Right renal cortex interstitium (tissue), 3 donors: ENCODE measurements at regions not wholly inside any gene's neighbourhood (a gene's known extent, or its start where the extent isn't known, plus 50 kb on each side); places are given as distances from the start of the nearest gene placed in this dataset.

Experiments used
- DNase-seq, 3 donors: peaks; one replicate each; pipeline ENCODE4 v3.0.0-alpha.2; 2013; ENCODE audit warnings: low read depth in 3 of 3, low spot score in 2 of 3

DNA sequence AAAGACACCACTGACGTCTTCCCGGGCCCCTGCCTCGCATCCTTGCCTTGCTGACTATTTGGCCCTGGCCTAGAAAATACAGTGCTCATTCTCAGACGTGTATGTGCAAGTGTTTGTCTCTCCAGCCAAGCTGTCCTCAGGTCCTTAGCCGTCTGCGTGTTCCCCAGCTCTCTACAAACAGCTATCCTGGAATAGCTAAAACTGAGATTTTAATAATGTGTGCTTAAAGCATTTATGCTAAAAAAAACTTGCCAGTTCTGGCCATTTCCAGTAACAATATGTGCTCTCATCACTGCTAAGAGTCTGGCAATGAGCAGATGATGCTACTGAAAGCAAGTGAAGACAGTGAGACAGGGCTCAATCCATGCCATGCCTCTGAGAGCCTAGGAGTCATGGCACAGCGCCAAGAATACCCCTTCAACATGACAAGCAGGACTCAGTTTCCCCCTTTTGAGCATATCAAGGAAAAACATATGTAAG is 55.7 kb downstream of the IRF2BP2 start:
- no peak for DNase-seq

- no peak for DNase-seq
These were observed 56.5 kb downstream of the IRF2BP2 start for GRCh38 chr1:234553240-234554188.

- DNase-seq: no peak
These were observed 59.0 kb downstream of the IRF2BP2 start for GRCh38 chr1:234551032-234551378.

DNA sequence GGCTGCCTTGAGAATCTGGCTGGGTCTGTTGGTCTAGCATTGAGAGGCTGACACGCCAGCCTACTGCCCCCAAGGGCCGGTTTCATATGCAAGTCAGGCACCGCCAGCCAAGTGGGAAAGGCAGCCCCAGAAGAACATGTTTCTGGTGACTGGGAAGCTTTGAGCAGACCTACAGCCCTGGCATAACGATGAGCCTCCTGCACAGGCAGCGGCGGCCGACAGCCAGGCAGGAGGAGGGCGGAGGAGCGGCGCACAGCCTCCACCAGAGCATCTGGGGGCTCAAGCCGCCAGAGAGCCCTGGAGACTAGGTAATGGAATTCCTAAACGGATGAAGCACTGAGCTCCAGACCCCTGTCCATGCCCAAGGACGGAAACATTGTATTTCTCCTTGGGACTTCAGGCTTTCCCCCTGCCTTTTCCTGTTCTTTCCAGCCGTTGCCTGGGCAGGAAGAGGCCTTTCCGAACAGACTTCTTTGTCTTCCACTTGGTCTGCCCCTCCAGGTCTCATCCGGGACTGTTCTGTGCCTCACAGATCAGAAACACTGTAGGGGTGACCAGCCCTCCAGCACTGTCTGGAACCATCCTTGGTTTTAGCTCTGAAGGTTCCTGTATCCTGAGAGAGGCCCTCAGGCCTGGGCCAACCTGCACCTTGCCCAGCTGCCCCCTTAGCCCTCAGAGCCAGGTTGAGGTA is 59.5 kb downstream of the IRF2BP2 start:
- DNase-seq: no peak

DNA sequence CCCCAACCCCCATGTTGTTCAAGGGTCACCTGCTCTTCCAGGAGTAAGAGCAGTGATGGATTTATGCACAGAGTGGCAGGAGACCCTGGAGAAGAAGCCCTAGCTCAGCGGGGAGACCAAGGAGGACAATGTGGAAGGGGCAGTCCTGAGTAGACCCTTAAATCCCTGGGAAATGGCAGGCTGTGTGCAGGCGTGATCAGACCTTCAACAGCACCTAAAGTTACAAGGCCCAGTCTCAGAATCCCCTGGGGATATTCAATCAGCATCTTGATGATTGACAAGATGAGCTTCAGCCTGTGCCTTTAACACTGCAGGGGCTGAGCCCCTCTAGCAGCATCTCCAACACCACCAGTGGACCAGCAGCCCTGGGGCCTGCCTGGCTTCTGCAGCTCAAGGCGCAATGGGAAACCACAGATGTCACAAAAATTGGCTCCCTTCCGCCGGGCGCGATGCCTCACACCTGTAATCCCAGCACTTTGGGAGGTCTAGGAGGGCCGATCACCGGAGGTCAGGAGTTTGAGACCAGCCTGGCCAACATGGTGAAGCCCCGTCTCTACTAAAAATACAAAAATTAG is 60.4 kb downstream of the IRF2BP2 start:
- no peak for DNase-seq

GRCh38 chr1:234546890-234547788 is 62.8 kb downstream of the IRF2BP2 start:
- DNase-seq: no peak

- no peak for DNase-seq
These were observed 63.6 kb downstream of the IRF2BP2 start for GRCh38 chr1:234546387-234546704.

- no peak for DNase-seq
These were observed 64.2 kb downstream of the IRF2BP2 start for GRCh38 chr1:234545517-234546386.

- peak in 2 of 3 donors; percentile 90 for DNase-seq
These were observed 65.2 kb upstream of the TARBP1 start for GRCh38 chr1:234544087-234544579.

- no peak for DNase-seq
These were observed 64.6 kb upstream of the TARBP1 start for GRCh38 chr1:234543442-234544086.

- no peak for DNase-seq
These were observed 63.4 kb upstream of the TARBP1 start for GRCh38 chr1:234542211-234542850.

- DNase-seq: no peak
These were observed 62.5 kb upstream of the TARBP1 start for GRCh38 chr1:234541286-234541975.

GRCh38 chr1:234540404-234540762 is 61.4 kb upstream of the TARBP1 start:
- DNase-seq: no peak

DNA sequence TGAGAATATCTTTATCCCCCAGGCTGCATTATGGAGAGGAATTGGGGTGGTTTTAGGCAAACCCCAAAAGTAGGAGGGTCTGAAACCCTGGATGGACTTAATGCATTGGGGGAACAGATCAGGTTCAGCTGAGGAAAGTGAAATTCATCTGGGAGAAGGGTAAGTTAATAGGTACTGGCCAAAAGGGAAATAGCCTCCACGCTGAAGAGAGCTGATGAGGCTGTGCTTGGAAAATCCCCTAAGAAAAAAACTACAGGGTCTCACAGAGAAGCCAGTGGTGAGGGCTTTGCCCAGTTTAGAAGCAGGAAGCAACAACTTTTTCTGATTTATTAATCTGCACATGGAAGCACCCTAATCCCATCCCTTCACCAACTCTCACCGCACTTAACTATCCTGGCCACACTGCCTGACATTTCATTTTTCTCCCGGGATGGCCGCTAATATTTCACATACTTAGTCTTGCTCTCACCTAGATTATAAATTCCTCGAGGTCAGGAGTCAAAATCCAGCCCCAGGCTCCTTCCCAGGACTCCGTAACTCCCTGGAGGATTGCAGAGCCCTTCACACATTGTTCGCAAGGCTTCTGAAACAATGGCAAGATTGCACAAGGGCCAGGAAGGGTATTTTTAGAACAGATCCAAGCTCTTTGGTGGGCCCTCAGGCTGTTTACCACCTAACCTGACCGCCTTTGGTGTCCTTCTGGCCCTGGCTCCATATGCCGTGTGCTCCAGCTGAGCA is 60.9 kb upstream of the TARBP1 start:
- DNase-seq: no peak

DNA sequence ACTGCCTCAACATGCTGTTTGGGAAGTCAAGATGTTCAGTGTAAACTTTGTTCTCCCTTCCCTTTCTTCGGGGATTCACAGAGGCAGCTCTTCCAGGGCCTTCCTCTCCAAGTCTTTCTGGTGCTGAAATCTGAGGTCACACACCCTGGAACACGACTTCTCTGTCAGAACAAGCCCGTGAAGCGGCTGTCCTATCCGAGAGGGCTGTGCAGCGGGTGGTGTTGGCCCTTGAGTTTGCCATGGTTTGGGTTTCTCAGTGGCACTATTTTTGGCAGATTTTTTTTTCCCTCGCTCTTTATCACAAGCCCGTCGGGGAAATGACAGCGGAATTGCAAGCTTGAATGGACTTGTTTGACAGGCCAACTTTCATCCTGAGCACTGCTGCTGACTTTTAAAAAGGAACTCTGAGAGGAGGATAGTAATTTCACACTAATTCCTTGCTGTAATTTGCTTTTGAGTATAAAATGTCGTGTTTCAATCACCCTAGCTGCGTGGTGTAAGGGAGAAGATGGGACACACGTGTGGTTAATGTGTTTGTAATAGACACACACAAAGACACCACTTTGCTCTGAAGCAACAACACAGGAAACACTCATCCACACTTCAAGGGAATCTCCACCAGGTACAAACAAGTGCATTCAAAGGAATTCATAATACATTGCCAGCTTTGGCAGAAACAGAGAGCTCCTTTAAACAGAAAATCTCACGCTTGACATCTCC is 60.1 kb upstream of the TARBP1 start:
- no peak for DNase-seq

GRCh38 chr1:234538062-234538731 is 59.2 kb upstream of the TARBP1 start:
- no peak for DNase-seq
